Retinal pigment epithelial cell (primary cell): ENCODE measurements at regions not wholly inside any gene's neighbourhood (a gene's known extent, or its start where the extent isn't known, plus 50 kb on each side); places are given as distances from the start of the nearest gene placed in this dataset.
"Not testable (repeated sequence)": the region's sequence is repeated elsewhere in the genome, so short reads cannot be mapped to it uniquely, and the experiment has no call there.

Source experiments
- DNase-seq: peaks from one replicate; pipeline ENCODE4 v3.0.0-alpha.2; 2010; ENCODE audit warnings: low read depth
- H3K4me3 ChIP-seq: 2 replicates; pipeline ENCODE4 v1.5.1; 2011; ENCODE audit warnings: mild to moderate bottlenecking, low read length, control low read depth, moderate library complexity
- TF ChIP-seq, protein P1 (sequence below): conservative IDR thresholded peaks from 2 replicates; pipeline ENCODE4 v1.5.1; 2011; ENCODE audit warnings: low read depth, low read length, control low read depth, inconsistent platforms

DNA sequence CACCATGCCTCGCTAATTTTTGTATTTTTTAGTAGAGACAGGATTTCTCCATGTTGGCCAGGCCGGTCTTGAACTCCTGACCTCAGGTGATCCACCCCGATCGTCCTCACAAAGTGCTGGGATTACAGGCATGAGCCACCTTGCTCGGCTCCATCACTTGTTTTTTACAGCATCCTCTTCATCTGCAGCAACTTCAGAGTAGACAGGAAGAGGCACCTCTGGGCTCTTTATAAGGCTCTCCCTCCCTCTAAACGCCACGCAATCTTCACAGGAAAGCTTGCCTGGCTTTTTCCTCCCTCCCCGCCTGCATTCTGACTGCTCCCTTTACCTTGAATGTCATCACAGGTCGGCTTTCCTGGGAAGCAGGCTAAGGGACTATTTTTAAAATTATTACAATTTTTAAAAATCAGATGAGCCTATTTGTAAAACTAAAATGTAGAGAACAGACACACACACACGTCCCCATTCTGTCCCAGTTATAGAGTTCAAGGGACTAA, 111.5 kb upstream of the LDB2 start:
- no peak overlapping the region for H3K4me3 ChIP-seq
- TF ChIP-seq, protein P1, sequence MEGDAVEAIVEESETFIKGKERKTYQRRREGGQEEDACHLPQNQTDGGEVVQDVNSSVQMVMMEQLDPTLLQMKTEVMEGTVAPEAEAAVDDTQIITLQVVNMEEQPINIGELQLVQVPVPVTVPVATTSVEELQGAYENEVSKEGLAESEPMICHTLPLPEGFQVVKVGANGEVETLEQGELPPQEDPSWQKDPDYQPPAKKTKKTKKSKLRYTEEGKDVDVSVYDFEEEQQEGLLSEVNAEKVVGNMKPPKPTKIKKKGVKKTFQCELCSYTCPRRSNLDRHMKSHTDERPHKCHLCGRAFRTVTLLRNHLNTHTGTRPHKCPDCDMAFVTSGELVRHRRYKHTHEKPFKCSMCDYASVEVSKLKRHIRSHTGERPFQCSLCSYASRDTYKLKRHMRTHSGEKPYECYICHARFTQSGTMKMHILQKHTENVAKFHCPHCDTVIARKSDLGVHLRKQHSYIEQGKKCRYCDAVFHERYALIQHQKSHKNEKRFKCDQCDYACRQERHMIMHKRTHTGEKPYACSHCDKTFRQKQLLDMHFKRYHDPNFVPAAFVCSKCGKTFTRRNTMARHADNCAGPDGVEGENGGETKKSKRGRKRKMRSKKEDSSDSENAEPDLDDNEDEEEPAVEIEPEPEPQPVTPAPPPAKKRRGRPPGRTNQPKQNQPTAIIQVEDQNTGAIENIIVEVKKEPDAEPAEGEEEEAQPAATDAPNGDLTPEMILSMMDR: no peak
- DNase-seq: no peak

DNA sequence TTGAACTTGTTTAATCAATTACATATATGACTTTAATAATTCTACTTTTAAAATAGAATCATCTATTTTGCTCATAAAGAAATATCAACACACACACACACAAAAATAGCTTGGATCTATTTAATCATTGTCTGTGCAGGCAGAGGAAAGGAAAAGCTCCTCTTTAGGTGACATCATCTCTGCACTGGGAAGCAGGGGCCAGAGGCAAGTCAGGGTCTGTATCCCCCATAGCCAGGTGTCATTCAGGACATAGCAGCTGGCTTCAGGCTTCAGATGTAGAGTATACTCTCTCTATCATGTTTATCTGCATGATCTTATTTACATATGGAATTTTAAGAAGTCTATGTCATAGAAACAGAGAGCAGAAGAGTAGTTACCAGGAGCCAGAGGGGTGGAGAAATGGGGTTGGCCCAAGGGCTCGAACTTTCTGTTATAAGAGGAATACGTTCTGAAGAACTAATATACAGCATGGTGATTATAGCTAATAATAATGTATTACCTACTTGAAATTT, 110.4 kb upstream of the LDB2 start:
- no peak overlapping the region for H3K4me3 ChIP-seq
- DNase-seq: no peak
- TF ChIP-seq, protein P1: no peak

DNA sequence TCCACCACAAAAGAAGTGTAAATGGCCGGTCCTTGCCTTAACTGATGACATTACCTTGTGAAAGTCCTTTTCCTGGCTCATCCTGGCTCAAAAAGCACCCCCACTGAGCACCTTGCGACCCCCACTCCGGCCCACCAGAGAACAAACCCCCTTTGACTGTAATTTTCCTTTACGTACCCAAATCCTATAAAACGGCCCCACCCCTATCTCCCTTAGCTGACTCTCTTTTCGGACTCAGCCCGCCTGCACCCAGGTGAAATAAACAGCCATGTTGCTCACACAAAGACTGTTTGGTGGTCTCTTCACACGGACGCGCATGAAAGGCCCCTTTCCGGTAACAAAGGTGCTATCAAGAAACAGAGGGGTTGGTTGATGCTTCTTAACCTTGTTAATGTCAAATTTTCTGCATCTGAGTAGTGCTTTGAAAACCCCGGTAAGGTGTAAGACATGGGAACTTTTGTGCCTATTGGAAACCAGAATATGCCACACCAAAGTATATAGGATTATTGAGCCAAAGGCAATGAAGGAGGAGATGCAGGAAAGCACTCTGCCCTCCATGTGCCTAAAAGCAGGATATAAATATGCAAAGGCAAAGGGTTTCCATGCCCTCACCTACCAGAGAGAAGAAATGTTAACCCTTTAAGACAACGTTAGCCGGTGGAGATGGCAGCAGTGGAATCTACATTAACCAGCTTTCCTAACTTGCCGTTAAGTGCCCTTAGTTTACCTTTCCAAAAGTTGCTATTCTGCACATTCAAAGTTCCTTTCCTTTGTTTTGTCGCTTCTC, 105.4 kb upstream of the LDB2 start:
- not testable (repeated sequence) for DNase-seq, H3K4me3 ChIP-seq

DNA sequence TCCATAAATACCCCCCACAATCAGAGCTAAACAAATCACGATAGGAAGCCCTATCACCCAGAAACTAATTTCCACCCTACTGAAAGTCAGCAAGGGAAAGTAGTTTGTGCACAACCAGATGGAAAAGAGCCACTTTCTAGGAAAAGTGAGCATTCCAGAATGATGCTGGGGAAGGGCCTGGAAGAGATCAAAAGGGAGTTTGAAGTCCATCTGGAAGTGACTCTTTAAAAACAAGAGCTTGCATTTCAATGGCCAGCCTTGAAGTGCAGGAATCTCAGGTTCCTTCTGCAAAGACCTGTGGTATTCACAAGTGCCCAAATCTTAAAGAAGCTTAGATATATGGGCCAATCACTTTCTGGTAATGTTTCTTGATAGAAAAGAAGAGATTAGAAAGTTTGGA, 97.0 kb upstream of the LDB2 start:
- TF ChIP-seq, protein P1: no peak
- H3K4me3 ChIP-seq: no peak overlapping the region
- DNase-seq: no peak

DNA sequence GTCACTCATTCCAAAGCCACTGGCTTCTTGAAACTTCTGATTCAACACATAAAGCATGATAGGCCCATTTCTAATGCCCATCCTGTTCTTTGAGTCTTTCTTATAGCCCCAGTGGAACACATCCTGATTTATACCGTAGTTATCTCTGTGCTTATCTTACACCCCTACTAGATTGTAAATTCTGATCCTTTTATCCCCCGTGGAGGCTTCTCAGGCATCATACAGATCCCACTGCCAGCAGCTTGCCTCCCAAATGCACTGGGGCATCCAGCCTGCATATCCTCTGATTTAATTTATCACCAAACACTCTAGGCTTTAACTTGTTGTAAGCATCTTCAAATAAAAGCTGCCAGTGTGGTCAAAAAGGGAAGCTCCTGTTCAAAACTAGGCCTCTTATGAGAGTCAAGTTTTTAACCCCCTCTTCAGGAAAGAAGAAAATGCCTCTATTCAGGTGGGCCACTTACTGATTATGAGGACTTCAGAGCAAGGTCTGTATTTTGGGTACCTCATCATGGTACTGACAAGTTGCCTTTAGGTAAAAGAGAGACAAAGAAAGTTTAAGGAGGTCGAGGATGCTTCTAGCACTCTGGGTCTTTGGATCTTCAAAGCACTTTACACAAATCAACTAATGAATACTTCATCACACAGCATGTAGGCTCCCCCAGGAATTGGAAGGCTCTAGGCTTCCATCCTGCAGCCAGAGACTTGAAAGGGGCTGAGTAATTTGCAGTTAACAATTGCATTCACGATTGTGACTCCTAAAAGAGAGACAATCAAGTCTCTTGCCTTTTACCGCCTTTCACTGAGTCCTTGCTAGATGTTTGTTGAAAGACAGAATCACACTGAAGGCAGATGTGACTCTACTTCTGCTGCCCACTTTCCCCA, 95.8 kb upstream of the LDB2 start:
- DNase-seq: no peak
- TF ChIP-seq, protein P1: no peak
- no peak overlapping the region for H3K4me3 ChIP-seq

DNA sequence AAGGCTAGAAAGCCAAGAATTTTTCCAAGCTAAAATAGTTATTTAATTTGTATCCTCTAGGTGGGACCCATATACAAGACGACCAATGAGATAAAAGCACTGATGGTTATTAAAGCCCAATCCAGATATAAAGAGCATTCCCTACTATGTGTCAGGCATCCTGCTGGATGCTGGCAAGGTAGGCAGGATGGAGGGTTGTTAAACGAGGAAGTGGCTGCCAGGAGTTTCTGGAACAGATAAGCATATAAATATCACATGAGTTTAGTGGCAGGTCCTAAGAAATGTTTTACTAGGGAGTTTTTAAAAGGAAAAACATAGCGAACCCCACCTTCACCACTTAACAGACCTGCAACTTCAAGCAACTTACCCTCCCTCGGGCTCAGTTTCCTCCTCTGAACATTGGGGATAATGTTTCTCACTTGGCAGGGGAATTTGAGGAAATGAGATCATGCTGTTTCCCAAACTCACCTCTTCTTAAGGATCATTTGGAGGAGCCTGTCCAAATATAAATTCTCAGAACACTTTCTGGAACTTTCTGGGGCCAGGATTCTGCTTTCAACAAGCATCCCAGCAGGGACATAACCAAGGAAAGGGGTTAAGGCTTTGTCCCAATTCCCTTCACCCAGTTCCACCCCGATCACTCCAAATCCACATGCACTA, 94.3 kb upstream of the LDB2 start:
- no peak for DNase-seq
- TF ChIP-seq, protein P1: no peak
- H3K4me3 ChIP-seq: no peak overlapping the region

DNA sequence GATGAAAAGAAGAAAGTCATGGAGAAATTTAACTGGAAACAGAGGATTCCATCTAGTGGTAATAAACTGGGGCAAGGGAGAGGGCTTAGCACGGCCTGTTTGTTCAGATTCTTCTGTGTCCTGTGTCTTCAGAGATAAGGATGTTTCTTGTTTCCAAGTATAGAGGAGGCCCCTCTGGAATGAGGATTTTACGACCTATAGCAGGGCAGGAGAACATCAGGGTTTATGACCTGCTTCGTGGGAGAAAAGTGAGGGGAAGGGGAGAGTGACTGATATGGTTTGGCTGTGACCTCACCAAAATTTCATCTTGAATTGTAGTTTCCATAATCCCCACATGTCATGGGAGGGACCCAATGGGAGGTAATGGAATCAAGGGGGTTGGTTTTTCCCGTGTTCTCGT, 93.0 kb upstream of the LDB2 start:
- TF ChIP-seq, protein P1: no peak
- H3K4me3 ChIP-seq: no peak overlapping the region
- no peak for DNase-seq
